ENCODE measurements at regions not wholly inside any gene's neighbourhood (a gene's known extent, or its start where the extent isn't known, plus 50 kb on each side); places are given as distances from the start of the nearest gene placed in this dataset.

- TF ChIP-seq POLR2A (IDR thresholded peaks at IDR 0.05) (no peak), CTCF (IDR thresholded peaks at IDR 0.05) (no peak)
Observed at GRCh38 chr9:118273048-118273447, 568.8 kb downstream of the TLR4 start.
